ENCODE measurements at regions not wholly inside any gene's neighbourhood (a gene's known extent, or its start where the extent isn't known, plus 50 kb on each side); places are given as distances from the start of the nearest gene placed in this dataset.

- no peaks in the 10 kb centered on the region for H3K36me3 ChIP-seq
- H3K4me1 ChIP-seq = no peaks in the 10 kb centered on the region
- 88% methylated on average over 8 of the region's 8 CpGs for WGBS
- no peak for TF ChIP-seq POLR2AphosphoS5 (IDR thresholded peaks at IDR 0.05)
- no peak for TF ChIP-seq EP300 (IDR thresholded peaks at IDR 0.05)
- TF ChIP-seq CTCF (IDR thresholded peaks at IDR 0.05) = no peak
- TF ChIP-seq POLR2A (IDR thresholded peaks at IDR 0.05) = no peak
- H3K9me3 ChIP-seq = no peaks in the 10 kb centered on the region
- peak in 1 of 2 donors; percentile 44 for DNase-seq (ENCODE audit: low spot score in 2 of 2)
- H3K27ac ChIP-seq = no peak overlapping the region
- H3K4me3 ChIP-seq = no peak overlapping the region
- H3K27me3 ChIP-seq = peaks cover 4% of the 10 kb centered on the region
Observed at GRCh38 chr11:71191201-71191600, 61.2 kb downstream of the SHANK2 start.

DNA sequence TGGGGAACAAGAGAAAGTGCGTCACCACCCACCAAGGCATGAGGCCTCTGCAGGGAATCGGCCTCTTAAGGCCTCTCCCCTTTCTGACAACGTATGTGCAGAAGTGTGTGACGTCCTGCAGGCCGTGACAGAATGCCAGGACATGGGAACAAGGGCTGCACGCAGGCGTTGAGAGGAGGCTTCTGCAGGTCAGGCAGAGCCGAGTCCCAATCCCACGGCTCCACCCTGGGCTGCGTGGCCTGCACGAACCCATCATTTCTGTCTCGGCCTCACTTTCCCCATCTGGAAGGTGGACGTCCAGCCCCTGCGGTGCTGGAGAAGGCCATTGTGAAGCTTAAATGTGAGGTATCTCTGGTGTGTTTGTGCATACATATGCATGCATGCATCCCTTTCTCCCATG is 61.8 kb downstream of the SHANK2 start:
- H3K27me3 ChIP-seq = peaks cover 4% of the 10 kb centered on the region
- H3K27ac ChIP-seq = no peak overlapping the region
- TF ChIP-seq EP300 (IDR thresholded peaks at IDR 0.05) (no peak), POLR2A (IDR thresholded peaks at IDR 0.05) (no peak), POLR2AphosphoS5 (IDR thresholded peaks at IDR 0.05) (no peak), CTCF (IDR thresholded peaks at IDR 0.05) (no peak)
- no peaks in the 10 kb centered on the region for H3K9me3 ChIP-seq
- DNase-seq (ENCODE audit: low spot score in 2 of 2) = peak in 1 of 2 donors; percentile 37
- 86% methylated on average over 14 of the region's 14 CpGs for WGBS
- no peaks in the 10 kb centered on the region for H3K4me1 ChIP-seq
- no peaks in the 10 kb centered on the region for H3K36me3 ChIP-seq
- H3K4me3 ChIP-seq = no peak overlapping the region

DNA sequence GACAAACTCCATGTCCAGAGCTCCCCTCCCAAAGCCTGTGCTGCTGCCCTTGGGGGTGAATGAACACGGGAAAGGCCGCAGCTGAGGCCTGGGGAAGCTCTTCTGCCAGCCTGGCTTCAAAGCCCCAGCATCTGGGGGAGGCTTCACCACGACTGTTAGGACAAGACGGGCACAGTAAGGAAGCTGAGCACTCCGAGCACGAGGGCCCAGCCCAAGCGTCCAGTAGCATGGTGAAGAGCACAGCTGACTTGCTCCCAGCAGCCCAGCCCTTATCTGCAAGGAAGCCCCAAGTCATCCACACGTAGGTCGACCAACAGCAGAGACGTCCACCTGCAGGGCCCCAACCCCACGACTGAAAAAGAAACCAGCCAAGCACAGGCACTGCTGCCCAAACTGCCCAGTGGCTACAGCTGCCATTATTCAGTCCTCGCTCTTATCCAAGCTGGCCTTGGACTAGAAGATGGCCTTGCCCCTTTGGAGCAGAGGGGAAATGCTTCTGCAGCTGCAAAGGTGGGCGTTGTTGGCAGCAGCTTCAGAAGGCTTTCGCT is 62.5 kb downstream of the SHANK2 start:
- TF ChIP-seq POLR2AphosphoS5 (IDR thresholded peaks at IDR 0.05) (no peak), POLR2A (IDR thresholded peaks at IDR 0.05) (no peak), EP300 (IDR thresholded peaks at IDR 0.05) (no peak), CTCF (IDR thresholded peaks at IDR 0.05) (no peak)
- DNase-seq (ENCODE audit: low spot score in 2 of 2) = no peak
- no peak overlapping the region for H3K4me3 ChIP-seq
- peaks cover 4% of the 10 kb centered on the region for H3K27me3 ChIP-seq
- no peaks in the 10 kb centered on the region for H3K36me3 ChIP-seq
- no peaks in the 10 kb centered on the region for H3K9me3 ChIP-seq
- H3K27ac ChIP-seq = no peak overlapping the region
- WGBS = 88% methylated on average over 2 of the region's 14 CpGs
- no peaks in the 10 kb centered on the region for H3K4me1 ChIP-seq

- no peaks in the 10 kb centered on the region for H3K36me3 ChIP-seq
- TF ChIP-seq POLR2A (IDR thresholded peaks at IDR 0.05) (no peak), POLR2AphosphoS5 (IDR thresholded peaks at IDR 0.05) (no peak), EP300 (IDR thresholded peaks at IDR 0.05) (no peak), CTCF (IDR thresholded peaks at IDR 0.05) (no peak)
- no peak overlapping the region for H3K4me3 ChIP-seq
- peaks cover 4% of the 10 kb centered on the region for H3K27me3 ChIP-seq
- WGBS = 85% methylated on average over 15 of the region's 20 CpGs
- H3K9me3 ChIP-seq = no peaks in the 10 kb centered on the region
- H3K27ac ChIP-seq = no peak overlapping the region
- no peaks in the 10 kb centered on the region for H3K4me1 ChIP-seq
- DNase-seq (ENCODE audit: low spot score in 2 of 2) = no peak
Observed at GRCh38 chr11:71188886-71189767, 63.2 kb downstream of the SHANK2 start.

DNA sequence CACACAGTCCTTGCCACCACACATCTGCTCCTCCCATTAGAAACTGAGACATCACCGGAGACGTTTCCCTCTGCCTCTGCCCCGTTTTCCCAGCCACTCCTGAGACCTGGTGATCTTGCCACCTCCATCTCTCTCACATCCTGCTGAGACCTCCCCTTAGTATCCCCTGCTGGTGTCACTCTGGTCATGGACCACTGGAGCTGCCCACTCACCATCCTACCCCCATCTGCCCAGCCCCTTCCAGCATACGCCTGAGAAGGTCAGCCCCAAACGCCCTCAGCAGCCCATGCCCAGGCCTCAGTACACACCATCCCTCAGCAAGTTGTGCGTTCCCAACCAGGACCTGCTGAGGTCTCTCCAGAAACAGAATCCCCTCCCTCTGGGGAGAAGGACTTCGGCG is 64.3 kb downstream of the SHANK2 start:
- no peaks in the 10 kb centered on the region for H3K4me1 ChIP-seq
- no peaks in the 10 kb centered on the region for H3K9me3 ChIP-seq
- H3K27me3 ChIP-seq = peaks cover 4% of the 10 kb centered on the region
- no peaks in the 10 kb centered on the region for H3K36me3 ChIP-seq
- TF ChIP-seq POLR2A (IDR thresholded peaks at IDR 0.05) = no peak
- no peak for TF ChIP-seq CTCF (IDR thresholded peaks at IDR 0.05)
- TF ChIP-seq EP300 (IDR thresholded peaks at IDR 0.05) = no peak
- peak in 1 of 2 donors; percentile 66 for DNase-seq (ENCODE audit: low spot score in 2 of 2)
- H3K4me3 ChIP-seq = no peak overlapping the region
- no peak overlapping the region for H3K27ac ChIP-seq
- WGBS = 93% methylated on average over 8 of the region's 8 CpGs
